ENCODE measurements at regions not wholly inside any gene's neighbourhood (a gene's known extent, or its start where the extent isn't known, plus 50 kb on each side); places are given as distances from the start of the nearest gene placed in this dataset.

- ATAC-seq (peak; percentile 73), DNase-seq (ENCODE audit: low read depth, low spot score) (no peak)
- CTCF ChIA-PET: no interaction called here
- H3K4me3 ChIP-seq (ENCODE audit: low read depth in 2 of 2, low read length in 2 of 2): no peak overlapping the region
- intact Hi-C loops (cut with micrococcal nuclease; ENCODE audit: unreplicated experiment) (no loop called here), in situ Hi-C loops (cut with HindIII; ENCODE audit: low pct_unique_long_range_greater_than_20kb, low sequenced_read_pairs) (no loop called here)
- H3K27ac ChIP-seq (ENCODE audit: low read length): peak overlapping the region; percentile 73
- no TSS peak for BruUV-seq (replicated peaks)
- H3K4me1 ChIP-seq (ENCODE audit: control insufficient read depth, insufficient read depth, low read length): peaks cover 2% of the 10 kb centered on the region; the same call in 1 of the 2 replicates
- no peak for TF ChIP-seq SIN3A (IDR thresholded peaks at IDR 0.05; ENCODE audit: borderline replicate concordance, insufficient read depth, low read depth, low read length)
- no peak for TF ChIP-seq POLR2AphosphoS5 (IDR thresholded peaks at IDR 0.05; ENCODE audit: low read depth, low read length)
- peak; percentile 11; the same call in 1 of the 2 replicates for TF ChIP-seq CTCF (IDR thresholded peaks at IDR 0.05)
- TF ChIP-seq TCF7L2 (IDR thresholded peaks at IDR 0.05; ENCODE audit: low read depth, low read length): no peak
- no peak for TF ChIP-seq REST (IDR thresholded peaks at IDR 0.05; ENCODE audit: insufficient read depth in 1 of 2, low read depth in 2 of 2, low read length in 1 of 2)
- no peaks in the 10 kb centered on the region for H3K36me3 ChIP-seq (ENCODE audit: control insufficient read depth, insufficient read depth, low read length)
- no peaks in the 10 kb centered on the region for H3K9me3 ChIP-seq (ENCODE audit: control insufficient read depth, insufficient read depth, low read depth, low read length)
- no peaks in the 10 kb centered on the region for H3K27me3 ChIP-seq (ENCODE audit: control insufficient read depth, insufficient read depth, low read length)
- POLR2A ChIA-PET: no interaction called here
These were observed 75.2 kb upstream of the PLAC8 start for GRCh38 chr4:83189631-83190136.

GRCh38 chr4:83180431-83180968 is 66.0 kb upstream of the PLAC8 start:
- H3K36me3 ChIP-seq (ENCODE audit: control insufficient read depth, insufficient read depth, low read length): no peaks in the 10 kb centered on the region
- H3K9me3 ChIP-seq (ENCODE audit: control insufficient read depth, insufficient read depth, low read depth, low read length): no peaks in the 10 kb centered on the region
- DNase-seq (ENCODE audit: low read depth, low spot score): no peak
- ChIA-PET POLR2A (no interaction called here), CTCF (no interaction called here)
- H3K27me3 ChIP-seq (ENCODE audit: control insufficient read depth, insufficient read depth, low read length): no peaks in the 10 kb centered on the region
- no peaks in the 10 kb centered on the region for H3K4me1 ChIP-seq (ENCODE audit: control insufficient read depth, insufficient read depth, low read length)
- no peak for TF ChIP-seq SIN3A (IDR thresholded peaks at IDR 0.05; ENCODE audit: borderline replicate concordance, insufficient read depth, low read depth, low read length)
- TF ChIP-seq REST (IDR thresholded peaks at IDR 0.05; ENCODE audit: insufficient read depth in 1 of 2, low read depth in 2 of 2, low read length in 1 of 2): no peak
- TF ChIP-seq TCF7L2 (IDR thresholded peaks at IDR 0.05; ENCODE audit: low read depth, low read length): no peak
- TF ChIP-seq POLR2AphosphoS5 (IDR thresholded peaks at IDR 0.05; ENCODE audit: low read depth, low read length): no peak
- TF ChIP-seq CTCF (IDR thresholded peaks at IDR 0.05): no peak
- intact Hi-C loops (cut with micrococcal nuclease; ENCODE audit: unreplicated experiment): no loop called here
- no peak overlapping the region for H3K27ac ChIP-seq (ENCODE audit: low read length)
- no TSS peak for BruUV-seq (replicated peaks)
- no peak for ATAC-seq
- in situ Hi-C loops (cut with HindIII; ENCODE audit: low pct_unique_long_range_greater_than_20kb, low sequenced_read_pairs): no loop called here
- H3K4me3 ChIP-seq (ENCODE audit: low read depth in 2 of 2, low read length in 2 of 2): no peak overlapping the region

Data from Panc1 (cell line).